ENCODE measurements at regions not wholly inside any gene's neighbourhood (a gene's known extent, or its start where the extent isn't known, plus 50 kb on each side); places are given as distances from the start of the nearest gene placed in this dataset.
A peak's percentile ranks its signal among the peaks of the same experiment; 100 is the strongest.

DNA sequence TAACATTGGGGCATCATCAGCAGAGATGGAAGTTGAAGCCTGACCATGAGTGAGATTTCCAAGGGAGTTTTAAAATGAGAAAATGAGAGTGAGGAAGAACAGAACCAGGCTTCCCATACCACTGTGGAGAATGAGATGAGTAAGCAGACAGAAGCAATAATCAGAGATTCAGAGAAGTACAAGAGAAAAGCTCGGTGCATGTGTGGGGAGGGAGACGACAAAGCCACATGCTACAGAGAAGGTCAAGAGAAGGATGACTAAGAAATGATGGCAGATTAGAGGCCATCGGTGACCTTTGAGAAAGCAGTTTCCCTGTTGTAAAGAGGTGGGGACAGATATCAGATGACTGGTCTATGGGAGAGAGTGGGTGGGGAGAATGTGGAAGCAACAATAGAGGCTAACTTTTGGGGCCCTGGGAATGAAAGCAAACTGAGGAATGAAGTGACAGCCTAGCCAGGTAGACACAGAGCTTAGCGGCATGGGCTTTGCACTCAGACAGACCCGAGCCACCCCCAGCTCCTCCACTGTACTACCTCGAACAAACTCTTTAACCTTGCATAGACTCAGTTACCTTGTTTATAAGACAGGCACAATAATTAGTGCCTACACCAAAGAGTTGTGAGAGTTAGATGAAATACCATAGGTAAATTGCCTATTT lies 207.7 kb downstream of the PIK3R1 start (continued):
- TF ChIP-seq, protein P1, sequence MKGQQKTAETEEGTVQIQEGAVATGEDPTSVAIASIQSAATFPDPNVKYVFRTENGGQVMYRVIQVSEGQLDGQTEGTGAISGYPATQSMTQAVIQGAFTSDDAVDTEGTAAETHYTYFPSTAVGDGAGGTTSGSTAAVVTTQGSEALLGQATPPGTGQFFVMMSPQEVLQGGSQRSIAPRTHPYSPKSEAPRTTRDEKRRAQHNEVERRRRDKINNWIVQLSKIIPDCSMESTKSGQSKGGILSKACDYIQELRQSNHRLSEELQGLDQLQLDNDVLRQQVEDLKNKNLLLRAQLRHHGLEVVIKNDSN (CRISPR knock-in tag; IDR thresholded peaks at IDR 0.05): no peak
- TF ChIP-seq SMC3 (conservative IDR thresholded peaks at IDR 0.05; ENCODE audit: insufficient read depth, low read depth, low read length) (no peak), ZBTB1 (CRISPR knock-in tag; IDR thresholded peaks at IDR 0.05; ENCODE audit: borderline replicate concordance, low read depth) (no peak), ZNF239 (CRISPR knock-in tag; IDR thresholded peaks at IDR 0.05) (peak; percentile 63), NR3C1 (CRISPR knock-in tag; IDR thresholded peaks at IDR 0.05) (no peak), PCBP1 (IDR thresholded peaks at IDR 0.05; ENCODE audit: low read depth, low read length, poor library complexity, severe bottlenecking) (no peak), TGIF2 (CRISPR knock-in tag; IDR thresholded peaks at IDR 0.05) (no peak), ZNF311 (CRISPR knock-in tag; IDR thresholded peaks at IDR 0.05) (no peak), POLR2AphosphoS2 (IDR thresholded peaks at IDR 0.05; ENCODE audit: low read length) (no peak), POLR3G (IDR thresholded peaks at IDR 0.05; ENCODE audit: extremely low read depth, insufficient read length, insufficient replicate concordance) (no peak), PHF21A (IDR thresholded peaks at IDR 0.05; ENCODE audit: borderline replicate concordance, low read depth) (peak; percentile 37; the same call in 1 of the 2 replicates), ZNF79 (CRISPR knock-in tag; IDR thresholded peaks at IDR 0.05; ENCODE audit: low read depth) (no peak), TSC22D4 (tag; IDR thresholded peaks at IDR 0.05) (no peak), ZFP30 (CRISPR knock-in tag; IDR thresholded peaks at IDR 0.05; ENCODE audit: borderline replicate concordance) (no peak), SIN3A (IDR thresholded peaks at IDR 0.05; ENCODE audit: borderline replicate concordance in 2 of 2, control insufficient read depth in 1 of 2, low read depth in 2 of 2, low read length in 2 of 2) (no peak)
- TF ChIP-seq, protein P2, sequence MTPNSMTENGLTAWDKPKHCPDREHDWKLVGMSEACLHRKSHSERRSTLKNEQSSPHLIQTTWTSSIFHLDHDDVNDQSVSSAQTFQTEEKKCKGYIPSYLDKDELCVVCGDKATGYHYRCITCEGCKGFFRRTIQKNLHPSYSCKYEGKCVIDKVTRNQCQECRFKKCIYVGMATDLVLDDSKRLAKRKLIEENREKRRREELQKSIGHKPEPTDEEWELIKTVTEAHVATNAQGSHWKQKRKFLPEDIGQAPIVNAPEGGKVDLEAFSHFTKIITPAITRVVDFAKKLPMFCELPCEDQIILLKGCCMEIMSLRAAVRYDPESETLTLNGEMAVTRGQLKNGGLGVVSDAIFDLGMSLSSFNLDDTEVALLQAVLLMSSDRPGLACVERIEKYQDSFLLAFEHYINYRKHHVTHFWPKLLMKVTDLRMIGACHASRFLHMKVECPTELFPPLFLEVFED (CRISPR knock-in tag; conservative IDR thresholded peaks at IDR 0.05): no peak
- TF ChIP-seq, protein P3, sequence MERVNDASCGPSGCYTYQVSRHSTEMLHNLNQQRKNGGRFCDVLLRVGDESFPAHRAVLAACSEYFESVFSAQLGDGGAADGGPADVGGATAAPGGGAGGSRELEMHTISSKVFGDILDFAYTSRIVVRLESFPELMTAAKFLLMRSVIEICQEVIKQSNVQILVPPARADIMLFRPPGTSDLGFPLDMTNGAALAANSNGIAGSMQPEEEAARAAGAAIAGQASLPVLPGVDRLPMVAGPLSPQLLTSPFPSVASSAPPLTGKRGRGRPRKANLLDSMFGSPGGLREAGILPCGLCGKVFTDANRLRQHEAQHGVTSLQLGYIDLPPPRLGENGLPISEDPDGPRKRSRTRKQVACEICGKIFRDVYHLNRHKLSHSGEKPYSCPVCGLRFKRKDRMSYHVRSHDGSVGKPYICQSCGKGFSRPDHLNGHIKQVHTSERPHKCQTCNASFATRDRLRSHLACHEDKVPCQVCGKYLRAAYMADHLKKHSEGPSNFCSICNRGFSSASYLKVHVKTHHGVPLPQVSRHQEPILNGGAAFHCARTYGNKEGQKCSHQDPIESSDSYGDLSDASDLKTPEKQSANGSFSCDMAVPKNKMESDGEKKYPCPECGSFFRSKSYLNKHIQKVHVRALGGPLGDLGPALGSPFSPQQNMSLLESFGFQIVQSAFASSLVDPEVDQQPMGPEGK (CRISPR knock-in tag; IDR thresholded peaks at IDR 0.05; ENCODE audit: borderline replicate concordance): no peak
- TF ChIP-seq, protein P4, sequence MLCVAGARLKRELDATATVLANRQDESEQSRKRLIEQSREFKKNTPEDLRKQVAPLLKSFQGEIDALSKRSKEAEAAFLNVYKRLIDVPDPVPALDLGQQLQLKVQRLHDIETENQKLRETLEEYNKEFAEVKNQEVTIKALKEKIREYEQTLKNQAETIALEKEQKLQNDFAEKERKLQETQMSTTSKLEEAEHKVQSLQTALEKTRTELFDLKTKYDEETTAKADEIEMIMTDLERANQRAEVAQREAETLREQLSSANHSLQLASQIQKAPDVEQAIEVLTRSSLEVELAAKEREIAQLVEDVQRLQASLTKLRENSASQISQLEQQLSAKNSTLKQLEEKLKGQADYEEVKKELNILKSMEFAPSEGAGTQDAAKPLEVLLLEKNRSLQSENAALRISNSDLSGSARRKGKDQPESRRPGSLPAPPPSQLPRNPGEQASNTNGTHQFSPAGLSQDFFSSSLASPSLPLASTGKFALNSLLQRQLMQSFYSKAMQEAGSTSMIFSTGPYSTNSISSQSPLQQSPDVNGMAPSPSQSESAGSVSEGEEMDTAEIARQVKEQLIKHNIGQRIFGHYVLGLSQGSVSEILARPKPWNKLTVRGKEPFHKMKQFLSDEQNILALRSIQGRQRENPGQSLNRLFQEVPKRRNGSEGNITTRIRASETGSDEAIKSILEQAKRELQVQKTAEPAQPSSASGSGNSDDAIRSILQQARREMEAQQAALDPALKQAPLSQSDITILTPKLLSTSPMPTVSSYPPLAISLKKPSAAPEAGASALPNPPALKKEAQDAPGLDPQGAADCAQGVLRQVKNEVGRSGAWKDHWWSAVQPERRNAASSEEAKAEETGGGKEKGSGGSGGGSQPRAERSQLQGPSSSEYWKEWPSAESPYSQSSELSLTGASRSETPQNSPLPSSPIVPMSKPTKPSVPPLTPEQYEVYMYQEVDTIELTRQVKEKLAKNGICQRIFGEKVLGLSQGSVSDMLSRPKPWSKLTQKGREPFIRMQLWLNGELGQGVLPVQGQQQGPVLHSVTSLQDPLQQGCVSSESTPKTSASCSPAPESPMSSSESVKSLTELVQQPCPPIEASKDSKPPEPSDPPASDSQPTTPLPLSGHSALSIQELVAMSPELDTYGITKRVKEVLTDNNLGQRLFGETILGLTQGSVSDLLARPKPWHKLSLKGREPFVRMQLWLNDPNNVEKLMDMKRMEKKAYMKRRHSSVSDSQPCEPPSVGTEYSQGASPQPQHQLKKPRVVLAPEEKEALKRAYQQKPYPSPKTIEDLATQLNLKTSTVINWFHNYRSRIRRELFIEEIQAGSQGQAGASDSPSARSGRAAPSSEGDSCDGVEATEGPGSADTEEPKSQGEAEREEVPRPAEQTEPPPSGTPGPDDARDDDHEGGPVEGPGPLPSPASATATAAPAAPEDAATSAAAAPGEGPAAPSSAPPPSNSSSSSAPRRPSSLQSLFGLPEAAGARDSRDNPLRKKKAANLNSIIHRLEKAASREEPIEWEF (CRISPR knock-in tag; IDR thresholded peaks at IDR 0.05): peak; percentile 93

All from K562 (cell line).